Thymus (tissue), 11 donors: ENCODE measurements at regions not wholly inside any gene's neighbourhood (a gene's known extent, or its start where the extent isn't known, plus 50 kb on each side); places are given as distances from the start of the nearest gene placed in this dataset.

Experiments used
- DNase-seq, 9 donors: peaks; one replicate each; pipeline ENCODE4 v3.0.0-alpha.2; 2013; ENCODE audit warnings: low spot score in 9 of 9, low read depth in 6 of 9, missing footprints in 1 of 9
- H3K27ac ChIP-seq, 2 donors: one replicate each; pipeline ENCODE4 v1.5.1; 2013; ENCODE audit warnings: control low read depth in 1 of 2, low read depth in 1 of 2, low read length in 1 of 2, mild to moderate bottlenecking in 1 of 2, moderate library complexity in 1 of 2
- H3K27me3 ChIP-seq, 2 donors: one replicate each; pipeline ENCODE4 v1.5.1; 2013; ENCODE audit warnings: low read length in 1 of 2; ENCODE audit not compliant: control insufficient read depth in 2 of 2, insufficient read depth in 1 of 2
- H3K36me3 ChIP-seq, 2 donors: one replicate each; pipeline ENCODE4 v1.5.1; 2013; ENCODE audit warnings: low read length in 1 of 2, mild to moderate bottlenecking in 1 of 2, moderate library complexity in 1 of 2; ENCODE audit not compliant: control insufficient read depth in 2 of 2, insufficient read depth in 2 of 2
- H3K4me1 ChIP-seq, 2 donors: one replicate each; pipeline ENCODE4 v1.5.1; 2013; ENCODE audit warnings: low read length in 2 of 2; ENCODE audit not compliant: control insufficient read depth in 2 of 2, insufficient read depth in 2 of 2
- H3K4me3 ChIP-seq, 2 donors: one replicate each; pipeline ENCODE4 v1.5.1; 2013; ENCODE audit warnings: low read length in 2 of 2, control low read depth in 1 of 2, mild to moderate bottlenecking in 1 of 2
- H3K9me3 ChIP-seq, 2 donors: one replicate each; pipeline ENCODE4 v1.5.1; 2013; ENCODE audit warnings: low read length in 1 of 2, mild to moderate bottlenecking in 1 of 2; ENCODE audit not compliant: control insufficient read depth in 2 of 2, insufficient read depth in 1 of 2
- WGBS: extraction: QIAGEN DNeasy Blood & Tissue Kit; methylation state at CpG from one replicate; pipeline ENCODE4 v1.1.7; 2013; 5-methylcytosine and 5-hydroxymethylcytosine counted together
- donor health status: healthy.

- no peak overlapping the region for H3K27ac ChIP-seq
- no peak overlapping the region for H3K4me3 ChIP-seq
- no peaks in the 10 kb centered on the region for H3K9me3 ChIP-seq
- H3K36me3 ChIP-seq, result no peaks in the 10 kb centered on the region
- no peak for DNase-seq
- WGBS, result 62% methylated on average over 5 of the region's 5 CpGs
- H3K27me3 ChIP-seq, result no peaks in the 10 kb centered on the region
- no peaks in the 10 kb centered on the region for H3K4me1 ChIP-seq
Measured at GRCh38 chr6:126170433-126170832, 169.5 kb upstream of the CENPW start.

DNA sequence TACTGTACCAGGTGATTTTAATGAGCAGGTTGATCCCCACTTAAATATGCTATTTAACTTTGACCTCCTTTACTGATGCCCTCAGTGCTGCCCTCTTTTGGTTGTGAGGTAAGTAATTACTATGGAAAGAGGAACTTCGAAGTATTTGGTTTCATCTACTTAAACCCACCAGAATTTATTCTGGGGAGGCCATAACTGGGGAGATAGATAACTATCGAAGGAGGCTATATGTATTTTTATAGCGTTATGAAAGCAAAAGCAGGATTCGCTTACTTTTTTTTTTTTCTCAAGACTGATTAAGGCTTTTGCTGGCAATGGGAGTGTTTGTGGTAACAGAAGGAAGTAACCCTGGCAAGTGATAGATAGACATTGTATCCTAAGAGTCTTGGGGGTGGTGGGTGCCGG, 168.9 kb upstream of the CENPW start:
- DNase-seq, result peak in 8 of 9 donors; percentile 3 to 45 (median 10)
- Histone ChIP-seq H3K4me3 (no peak overlapping the region), H3K27me3 (no peaks in the 10 kb centered on the region), H3K27ac (no peak overlapping the region), H3K9me3 (no peaks in the 10 kb centered on the region), H3K4me1 (no peaks in the 10 kb centered on the region), H3K36me3 (no peaks in the 10 kb centered on the region)
- WGBS, result 5% methylated on average over 5 of the region's 5 CpGs

GRCh38 chr6:126172131-126172530, 167.8 kb upstream of the CENPW start:
- Histone ChIP-seq H3K4me3 (no peak overlapping the region), H3K9me3 (no peaks in the 10 kb centered on the region), H3K27ac (no peak overlapping the region), H3K4me1 (no peaks in the 10 kb centered on the region), H3K36me3 (no peaks in the 10 kb centered on the region), H3K27me3 (no peaks in the 10 kb centered on the region)
- whole genome bisulfite sequencing, result 97% methylated on average over 2 of the region's 2 CpGs
- no peak for DNase-seq

DNA sequence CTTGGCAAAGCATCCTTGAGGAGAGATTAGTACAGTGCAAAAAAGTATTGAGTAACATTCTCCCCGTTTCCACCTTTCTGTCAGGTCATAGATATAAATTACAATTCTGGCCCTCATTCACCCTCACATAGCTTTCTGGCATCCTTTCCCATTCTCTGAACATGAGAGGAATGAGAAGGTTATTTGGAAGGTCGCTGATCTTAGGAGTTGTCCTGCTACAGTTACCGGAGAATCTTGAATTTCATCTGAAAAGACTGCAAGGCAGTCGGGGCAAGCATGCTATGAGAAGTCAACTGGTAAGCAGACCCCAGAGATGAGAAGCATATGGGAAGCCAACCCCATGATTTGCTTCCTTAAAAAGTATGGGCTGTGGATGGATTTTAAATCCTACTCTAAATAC, 166.7 kb upstream of the CENPW start:
- H3K27me3 ChIP-seq, result no peaks in the 10 kb centered on the region
- H3K4me3 ChIP-seq, result no peak overlapping the region
- 93% methylated on average over 4 of the region's 4 CpGs for WGBS

GRCh38 chr6:126174697-126175096, 165.2 kb upstream of the CENPW start:
- no peak for DNase-seq
- 100% methylated on average over 1 of the region's 1 CpG for WGBS
- H3K36me3 ChIP-seq, result no peaks in the 10 kb centered on the region
- H3K27ac ChIP-seq, result no peak overlapping the region
- no peaks in the 10 kb centered on the region for H3K4me1 ChIP-seq
- no peaks in the 10 kb centered on the region for H3K27me3 ChIP-seq
- no peak overlapping the region for H3K4me3 ChIP-seq
- no peaks in the 10 kb centered on the region for H3K9me3 ChIP-seq

More for the DNA sequence above, 166.7 kb upstream of the CENPW start:
- Histone ChIP-seq H3K9me3 (no peaks in the 10 kb centered on the region), H3K27ac (no peak overlapping the region), H3K4me1 (no peaks in the 10 kb centered on the region), H3K36me3 (no peaks in the 10 kb centered on the region)
- DNase-seq, result no peak

DNA sequence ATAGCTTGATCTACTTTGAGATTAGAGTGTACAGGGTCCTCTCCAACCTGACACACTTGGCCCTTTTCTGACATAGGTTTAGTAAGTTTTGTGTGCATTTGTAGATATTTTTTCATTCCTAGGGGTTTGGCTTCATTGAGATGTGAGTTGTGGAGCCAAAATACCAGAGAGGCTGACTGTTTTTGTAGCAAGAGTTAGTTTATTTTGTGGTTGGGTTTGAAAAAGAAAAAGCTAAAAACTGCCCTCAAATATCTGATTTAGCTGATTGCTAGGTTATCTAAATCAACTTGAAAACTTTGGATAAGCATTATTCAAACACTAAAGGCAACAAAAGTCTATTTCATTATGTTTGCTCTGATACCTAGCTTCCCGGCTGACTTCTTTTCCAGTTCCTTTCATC, 164.7 kb upstream of the CENPW start:
- Histone ChIP-seq H3K27ac (no peak overlapping the region), H3K4me3 (no peak overlapping the region)
- WGBS, result 96% methylated on average over 1 of the region's 1 CpG

GRCh38 chr6:126176282-126176681, 163.6 kb upstream of the CENPW start:
- Histone ChIP-seq H3K9me3 (no peaks in the 10 kb centered on the region), H3K36me3 (no peaks in the 10 kb centered on the region), H3K27me3 (no peaks in the 10 kb centered on the region), H3K4me3 (no peak overlapping the region), H3K4me1 (no peaks in the 10 kb centered on the region), H3K27ac (no peak overlapping the region)
- DNase-seq, result no peak

More for the DNA sequence above, 164.7 kb upstream of the CENPW start:
- H3K36me3 ChIP-seq, result no peaks in the 10 kb centered on the region
- no peaks in the 10 kb centered on the region for H3K4me1 ChIP-seq
- no peak for DNase-seq
- no peaks in the 10 kb centered on the region for H3K9me3 ChIP-seq
- H3K27me3 ChIP-seq, result no peaks in the 10 kb centered on the region

DNA sequence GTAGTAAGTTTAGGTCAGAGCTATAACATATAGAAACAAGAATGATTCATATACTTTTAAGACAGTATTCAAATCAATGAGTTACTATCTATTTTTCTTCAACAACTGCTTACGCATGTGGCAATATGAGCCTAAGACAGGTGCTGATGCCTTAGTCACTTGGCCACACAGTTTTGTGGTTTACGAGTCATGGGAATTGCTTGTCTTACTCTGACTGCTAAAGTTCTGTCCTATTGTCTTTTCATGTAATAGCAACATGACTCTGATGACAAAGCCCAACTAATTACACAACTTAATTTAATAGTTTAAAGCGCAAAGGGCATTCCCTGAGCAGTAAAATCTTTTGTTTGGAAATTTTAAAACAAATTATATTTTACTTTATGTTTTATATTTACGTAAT, 159.3 kb upstream of the CENPW start:
- no peak overlapping the region for H3K4me3 ChIP-seq
- H3K4me1 ChIP-seq, result no peaks in the 10 kb centered on the region
- H3K27me3 ChIP-seq, result no peaks in the 10 kb centered on the region
- no peak overlapping the region for H3K27ac ChIP-seq
- H3K9me3 ChIP-seq, result no peaks in the 10 kb centered on the region
- WGBS, result 94% methylated on average over 4 of the region's 4 CpGs
- H3K36me3 ChIP-seq, result no peaks in the 10 kb centered on the region
- DNase-seq, result no peak

GRCh38 chr6:126181173-126181741, 158.7 kb upstream of the CENPW start:
- Histone ChIP-seq H3K9me3 (no peaks in the 10 kb centered on the region), H3K4me3 (no peak overlapping the region), H3K4me1 (no peaks in the 10 kb centered on the region), H3K36me3 (no peaks in the 10 kb centered on the region), H3K27me3 (no peaks in the 10 kb centered on the region), H3K27ac (no peak overlapping the region)
- DNase-seq, result no peak

- Histone ChIP-seq H3K36me3 (no peaks in the 10 kb centered on the region), H3K9me3 (no peaks in the 10 kb centered on the region), H3K27me3 (no peaks in the 10 kb centered on the region), H3K4me3 (no peak overlapping the region), H3K4me1 (no peaks in the 10 kb centered on the region), H3K27ac (no peak overlapping the region)
- no peak for DNase-seq
- 75% methylated on average over 3 of the region's 3 CpGs for WGBS
Measured at GRCh38 chr6:126181890-126182289, 158.0 kb upstream of the CENPW start.
